Nephron progenitor cell (in vitro differentiated cells): ENCODE measurements at regions not wholly inside any gene's neighbourhood (a gene's known extent, or its start where the extent isn't known, plus 50 kb on each side); places are given as distances from the start of the nearest gene placed in this dataset.
A peak's percentile ranks its signal among the peaks of the same experiment; 100 is the strongest.

Experiments
- DNase-seq: peaks from one replicate; pipeline ENCODE4 v3.0.0; 2021
- H3K27ac Mint-ChIP-seq: 2 replicates; pipeline ENCODE4 v1.8.0; 2021; ENCODE audit warnings: mild to moderate bottlenecking, moderate library complexity, mixed read lengths
- H3K27me3 Mint-ChIP-seq: 2 replicates; pipeline ENCODE4 v1.8.0; 2021; ENCODE audit warnings: mild to moderate bottlenecking, low read depth, mixed read lengths; ENCODE audit not compliant: poor library complexity
- H3K36me3 Mint-ChIP-seq: 2 replicates; pipeline ENCODE4 v1.8.0; 2021; ENCODE audit warnings: low read depth, mixed read lengths
- H3K4me1 Mint-ChIP-seq: 2 replicates; pipeline ENCODE4 v1.8.0; 2021; ENCODE audit warnings: mixed read lengths
- H3K4me3 Mint-ChIP-seq: 2 replicates; pipeline ENCODE4 v1.8.0; 2021; ENCODE audit warnings: mild to moderate bottlenecking, moderate library complexity, mixed read lengths
- H3K9me3 Mint-ChIP-seq: 2 replicates; pipeline ENCODE4 v1.8.0; 2021; ENCODE audit warnings: mild to moderate bottlenecking, moderate library complexity, mixed read lengths
- TF ChIP-seq, protein P1 (sequence below): fragments of 200-600 bp; sonication (generic); IDR thresholded peaks from 2 replicates; pipeline ENCODE4 v1.5.0; 2021; ENCODE audit warnings: antibody characterized with exemption

DNA sequence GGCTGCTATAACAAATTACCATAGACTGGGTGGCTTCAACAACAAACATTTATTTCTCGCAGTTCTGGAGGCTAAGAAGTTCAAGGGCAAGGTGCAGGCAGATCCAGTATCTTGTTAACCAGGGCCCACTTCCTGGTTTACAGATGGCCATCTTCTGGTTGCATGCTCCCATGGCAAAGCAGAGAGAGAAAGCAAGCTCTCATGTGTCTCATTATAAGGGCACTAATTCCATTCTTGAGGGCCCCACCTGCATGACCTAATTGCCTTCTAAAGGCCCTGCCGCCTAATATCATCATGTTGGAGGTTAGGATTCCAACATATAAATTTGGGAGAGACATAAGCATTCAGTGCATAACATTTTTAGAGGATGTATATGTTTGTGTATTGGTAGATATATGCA is 280.1 kb upstream of the TMPO start:
- H3K9me3 Mint-ChIP-seq, result peaks cover 4% of the 10 kb centered on the region
- H3K27me3 Mint-ChIP-seq, result no peaks in the 10 kb centered on the region
- no peaks in the 10 kb centered on the region for H3K4me1 Mint-ChIP-seq
- H3K4me3 Mint-ChIP-seq, result no peak overlapping the region
- DNase-seq, result no peak
- H3K36me3 Mint-ChIP-seq, result no peaks in the 10 kb centered on the region
- TF ChIP-seq, protein P1, sequence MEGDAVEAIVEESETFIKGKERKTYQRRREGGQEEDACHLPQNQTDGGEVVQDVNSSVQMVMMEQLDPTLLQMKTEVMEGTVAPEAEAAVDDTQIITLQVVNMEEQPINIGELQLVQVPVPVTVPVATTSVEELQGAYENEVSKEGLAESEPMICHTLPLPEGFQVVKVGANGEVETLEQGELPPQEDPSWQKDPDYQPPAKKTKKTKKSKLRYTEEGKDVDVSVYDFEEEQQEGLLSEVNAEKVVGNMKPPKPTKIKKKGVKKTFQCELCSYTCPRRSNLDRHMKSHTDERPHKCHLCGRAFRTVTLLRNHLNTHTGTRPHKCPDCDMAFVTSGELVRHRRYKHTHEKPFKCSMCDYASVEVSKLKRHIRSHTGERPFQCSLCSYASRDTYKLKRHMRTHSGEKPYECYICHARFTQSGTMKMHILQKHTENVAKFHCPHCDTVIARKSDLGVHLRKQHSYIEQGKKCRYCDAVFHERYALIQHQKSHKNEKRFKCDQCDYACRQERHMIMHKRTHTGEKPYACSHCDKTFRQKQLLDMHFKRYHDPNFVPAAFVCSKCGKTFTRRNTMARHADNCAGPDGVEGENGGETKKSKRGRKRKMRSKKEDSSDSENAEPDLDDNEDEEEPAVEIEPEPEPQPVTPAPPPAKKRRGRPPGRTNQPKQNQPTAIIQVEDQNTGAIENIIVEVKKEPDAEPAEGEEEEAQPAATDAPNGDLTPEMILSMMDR, result no peak
- no peak overlapping the region for H3K27ac Mint-ChIP-seq

DNA sequence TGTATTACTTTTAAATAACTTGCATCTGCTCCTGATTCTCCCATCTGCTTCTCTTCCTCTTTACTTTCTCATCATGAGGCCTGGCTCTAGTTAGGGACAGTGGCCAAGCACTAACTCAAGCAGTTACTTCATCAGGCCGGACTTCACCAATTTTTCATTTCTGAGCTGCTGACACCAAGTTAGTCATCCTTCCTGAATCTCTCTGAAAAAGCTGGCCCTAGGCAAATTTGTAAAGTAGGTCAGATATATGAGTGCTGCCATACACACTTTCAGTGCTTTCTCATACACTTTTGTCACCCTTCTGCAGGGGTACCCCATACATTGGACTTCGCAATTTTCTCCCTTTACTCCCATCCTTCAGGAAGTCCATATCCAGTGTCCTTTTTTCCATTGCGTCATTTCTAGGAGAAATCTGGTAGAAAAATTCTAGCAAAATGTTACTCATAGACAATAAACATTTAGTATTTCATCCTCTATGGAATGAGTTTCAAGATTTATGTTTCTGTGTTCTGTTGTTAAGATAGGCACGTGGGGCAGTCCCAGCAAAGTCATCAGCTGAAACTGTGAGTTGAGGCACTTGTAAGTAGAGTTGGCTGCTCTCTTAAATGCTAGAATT is 276.8 kb upstream of the TMPO start:
- Mint-ChIP-seq H3K27ac (peak overlapping the region; percentile 16), H3K9me3 (peaks cover 10% of the 10 kb centered on the region), H3K36me3 (peaks cover 4% of the 10 kb centered on the region), H3K4me1 (peaks cover under 1% of the 10 kb centered on the region), H3K27me3 (no peaks in the 10 kb centered on the region), H3K4me3 (no peak overlapping the region)
- TF ChIP-seq, protein P1, result no peak
- no peak for DNase-seq

DNA sequence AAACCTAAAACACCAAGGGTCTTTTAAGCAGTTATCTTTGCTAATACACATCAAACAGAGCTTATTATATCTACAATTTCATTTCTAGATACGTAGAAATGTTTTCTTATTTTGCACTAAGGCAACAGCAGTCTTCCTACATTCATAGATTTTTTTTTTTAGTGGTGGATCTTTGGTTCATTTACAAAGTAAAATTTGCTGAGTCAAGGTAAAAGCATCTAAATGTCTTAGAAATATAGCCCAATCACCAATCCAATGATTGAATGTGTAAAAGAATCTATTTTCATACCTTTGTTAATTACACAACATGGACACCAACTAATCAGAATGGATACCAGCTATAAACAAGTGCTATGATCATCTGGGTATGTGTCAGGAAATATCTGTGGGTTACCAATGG is 272.2 kb upstream of the TMPO start:
- H3K27ac Mint-ChIP-seq, result no peak overlapping the region
- no peak overlapping the region for H3K4me3 Mint-ChIP-seq
- peaks cover 4% of the 10 kb centered on the region for H3K36me3 Mint-ChIP-seq
- no peaks in the 10 kb centered on the region for H3K27me3 Mint-ChIP-seq
- peaks cover 6% of the 10 kb centered on the region for H3K9me3 Mint-ChIP-seq
- TF ChIP-seq, protein P1, result no peak
- H3K4me1 Mint-ChIP-seq, result peaks cover 10% of the 10 kb centered on the region
- no peak for DNase-seq

DNA sequence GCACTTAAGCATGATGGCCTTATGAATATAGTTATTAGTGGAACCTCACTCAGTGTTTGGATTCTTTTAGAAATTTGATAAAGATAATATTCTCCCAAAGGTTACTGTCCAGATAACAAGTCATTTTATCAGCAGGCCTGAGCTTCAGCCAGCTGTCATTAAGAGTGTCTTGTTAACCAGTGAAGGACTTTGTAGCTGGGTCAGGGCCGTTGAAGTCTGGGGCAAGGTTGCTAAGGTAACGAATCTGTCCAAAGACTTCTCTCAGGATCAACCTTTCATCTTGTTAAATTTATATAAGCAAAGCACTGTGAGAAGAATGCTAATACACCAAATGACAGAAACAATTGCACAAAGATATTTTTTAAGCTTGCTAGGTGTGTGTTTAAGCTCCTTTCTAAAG is 271.3 kb upstream of the TMPO start:
- no peak for DNase-seq
- peaks cover 1% of the 10 kb centered on the region for H3K27me3 Mint-ChIP-seq
- no peak overlapping the region for H3K27ac Mint-ChIP-seq
- TF ChIP-seq, protein P1, result no peak
- peaks cover 4% of the 10 kb centered on the region for H3K36me3 Mint-ChIP-seq
- no peak overlapping the region for H3K4me3 Mint-ChIP-seq
- H3K4me1 Mint-ChIP-seq, result peaks cover 10% of the 10 kb centered on the region
- peaks cover 6% of the 10 kb centered on the region for H3K9me3 Mint-ChIP-seq

DNA sequence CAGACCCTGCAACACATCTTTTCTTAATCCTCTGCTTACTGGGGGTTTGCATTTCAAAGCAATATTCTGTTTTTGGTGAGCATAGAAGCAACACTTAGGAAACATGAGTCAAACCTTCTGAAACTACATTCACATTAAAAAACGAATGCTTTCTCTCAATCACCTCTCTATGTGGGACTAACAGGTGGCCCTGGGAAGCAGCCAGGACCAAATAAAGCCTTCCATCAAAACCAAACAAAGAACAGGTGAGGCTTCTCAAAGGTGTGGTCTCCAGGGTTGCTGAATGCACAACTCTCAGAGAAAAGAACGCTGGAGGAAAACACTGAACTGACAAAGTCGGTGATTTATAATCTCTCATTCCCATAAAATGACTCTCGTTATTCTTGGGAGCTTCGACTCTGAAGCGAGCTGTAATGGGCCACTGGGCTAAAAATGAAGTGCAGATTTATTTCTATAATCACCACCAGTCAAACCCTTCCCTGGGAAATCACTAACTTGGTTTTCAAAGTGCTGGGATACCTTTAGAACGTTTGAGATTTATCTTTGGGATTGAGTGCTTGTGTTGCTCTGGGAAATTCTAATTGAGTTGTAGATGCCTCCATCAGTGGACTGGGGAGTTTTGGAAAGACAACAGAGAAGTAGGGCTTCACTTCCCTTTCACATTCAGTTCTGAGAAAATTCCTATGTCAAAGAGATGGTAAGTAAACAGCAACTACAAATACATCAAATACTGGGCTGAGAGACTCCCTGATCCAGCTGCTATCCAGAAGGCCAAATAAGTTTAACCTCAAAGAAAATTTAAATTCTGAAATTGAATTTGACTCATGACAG is 262.0 kb upstream of the TMPO start:
- no peak for DNase-seq
- Mint-ChIP-seq H3K27ac (no peak overlapping the region), H3K4me3 (no peak overlapping the region), H3K4me1 (peaks cover 14% of the 10 kb centered on the region), H3K27me3 (peaks cover 4% of the 10 kb centered on the region), H3K9me3 (no peaks in the 10 kb centered on the region), H3K36me3 (no peaks in the 10 kb centered on the region)
- TF ChIP-seq, protein P1, result no peak

DNA sequence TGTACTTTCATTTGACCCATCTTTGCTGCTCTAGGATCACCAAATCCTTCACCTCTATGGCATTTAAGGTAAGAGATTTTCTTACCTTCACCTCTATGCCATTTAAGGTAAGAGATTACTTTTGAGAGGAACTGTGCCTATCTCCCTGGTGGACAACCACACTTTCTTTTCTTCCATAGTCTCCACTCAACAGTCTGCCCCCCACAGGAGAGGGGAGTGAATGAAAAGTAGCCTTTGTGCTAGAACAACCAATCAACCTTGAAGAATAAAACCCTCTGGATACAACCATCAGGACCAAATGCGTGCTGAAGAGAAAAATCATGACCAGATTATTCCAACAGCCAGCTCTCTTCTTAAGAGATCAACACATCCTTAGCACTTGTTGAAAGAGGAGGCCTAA is 258.6 kb upstream of the TMPO start:
- H3K27ac Mint-ChIP-seq, result no peak overlapping the region
- H3K4me3 Mint-ChIP-seq, result no peak overlapping the region
- no peaks in the 10 kb centered on the region for H3K36me3 Mint-ChIP-seq
- TF ChIP-seq, protein P1, result no peak
- H3K4me1 Mint-ChIP-seq, result peaks cover 14% of the 10 kb centered on the region
- no peak for DNase-seq
- no peaks in the 10 kb centered on the region for H3K27me3 Mint-ChIP-seq
- H3K9me3 Mint-ChIP-seq, result no peaks in the 10 kb centered on the region
